CD14-positive monocyte (primary cell): ENCODE measurements at regions not wholly inside any gene's neighbourhood (a gene's known extent, or its start where the extent isn't known, plus 50 kb on each side); places are given as distances from the start of the nearest gene placed in this dataset.

Experiments used
- DNase-seq, 3 donors: peaks; one replicate each; pipeline ENCODE4 v3.0.0-alpha.2; 2011 to 2022
- H2AFZ ChIP-seq: 2 replicates; pipeline ENCODE4 v1.6.0; 2012; ENCODE audit warnings: mild to moderate bottlenecking, low read depth, low read length, inconsistent platforms; ENCODE audit not compliant: insufficient read depth, poor library complexity, severe bottlenecking
- H3K27ac ChIP-seq, 2 donors: 1 replicate in 1 of 2; 2 replicates in 1 of 2; pipeline ENCODE4 v1.5.1; 2012 to 2013; ENCODE audit warnings: low read length in 2 of 2, control low read depth in 1 of 2, inconsistent platforms in 1 of 2, low read depth in 1 of 2, mild to moderate bottlenecking in 1 of 2
- H3K27me3 ChIP-seq, 2 donors: one replicate each; pipeline versions ENCODE4 v1.6.0 to v1.6.1; 2011 to 2013; ENCODE audit warnings: low read length in 2 of 2; ENCODE audit not compliant: control insufficient read depth in 2 of 2, insufficient read depth in 2 of 2
- H3K36me3 ChIP-seq, 2 donors: replicated peaks in 1 of 2; 1 replicate in 1 of 2; 2 replicates in 1 of 2; pipeline versions ENCODE4 v1.5.1 to v1.6.1; 2012 to 2013; ENCODE audit warnings: low read length in 2 of 2, control low read depth in 1 of 2, inconsistent platforms in 1 of 2, mild to moderate bottlenecking in 1 of 2; ENCODE audit not compliant: insufficient read depth in 2 of 2, control insufficient read depth in 1 of 2
- H3K4me1 ChIP-seq, 2 donors: 1 replicate in 1 of 2; 2 replicates in 1 of 2; pipeline versions ENCODE4 v1.5.1 to v1.6.1; 2012 to 2013; ENCODE audit warnings: low read length in 2 of 2, control low read depth in 1 of 2, inconsistent platforms in 1 of 2, mild to moderate bottlenecking in 1 of 2, moderate library complexity in 1 of 2; ENCODE audit not compliant: insufficient read depth in 2 of 2, control insufficient read depth in 1 of 2
- H3K4me2 ChIP-seq: replicated peaks from 2 replicates; pipeline ENCODE3; 2012; ENCODE audit warnings: low read length, moderate library complexity, mild to moderate bottlenecking; ENCODE audit not compliant: poor library complexity, severe bottlenecking; ENCODE audit errors: extremely low read depth
- H3K4me3 ChIP-seq, 3 experiments: fragments of 200-600 bp in 1 of 3; sonication (generic) in 1 of 3; replicated peaks in 1 of 3; 1 replicate in 2 of 3; 2 replicates in 1 of 3; pipeline ENCODE4 v1.5.1; 2011 to 2013; ENCODE audit warnings: low read length in 3 of 3, mild to moderate bottlenecking in 3 of 3, control low read depth in 2 of 3, low read depth in 2 of 3, inconsistent platforms in 1 of 3, moderate library complexity in 1 of 3
- H3K79me2 ChIP-seq: 2 replicates; pipeline ENCODE4 v1.6.0; 2012; ENCODE audit warnings: mild to moderate bottlenecking, control low read depth, inconsistent platforms, low read length, moderate library complexity; ENCODE audit not compliant: insufficient read depth
- H3K9ac ChIP-seq: 2 replicates; pipeline ENCODE4 v1.6.0; 2017; ENCODE audit warnings: low read length, mild to moderate bottlenecking; ENCODE audit not compliant: insufficient read depth, poor library complexity, severe bottlenecking
- H3K9me3 ChIP-seq, 2 donors: replicated peaks in 1 of 2; 1 replicate in 1 of 2; 2 replicates in 1 of 2; pipeline versions ENCODE4 v1.5.1 to v1.6.1; 2012 to 2013; ENCODE audit warnings: low read length in 2 of 2, control low read depth in 1 of 2; ENCODE audit not compliant: control insufficient read depth in 1 of 2, insufficient read depth in 1 of 2
- H4K20me1 ChIP-seq: 2 replicates; pipeline ENCODE4 v1.6.0; 2012; ENCODE audit warnings: mild to moderate bottlenecking, low read length, control low read depth, moderate library complexity; ENCODE audit not compliant: insufficient read depth
- H3K27ac Mint-ChIP-seq, 7 donors: one replicate each; pipeline ENCODE4 v1.8.0; 2020; ENCODE audit warnings: mild to moderate bottlenecking in 7 of 7, mixed read lengths in 7 of 7, moderate library complexity in 6 of 7, inconsistent platforms in 2 of 7
- H3K27me3 Mint-ChIP-seq, 3 donors: one replicate each; pipeline ENCODE4 v1.8.0; 2021 to 2022; ENCODE audit warnings: low read depth in 3 of 3, mild to moderate bottlenecking in 3 of 3, mixed read lengths in 3 of 3, moderate library complexity in 3 of 3, inconsistent platforms in 1 of 3
- H3K36me3 Mint-ChIP-seq, 2 donors: one replicate each; pipeline ENCODE4 v1.8.0; 2020; ENCODE audit warnings: mixed read lengths in 2 of 2, inconsistent platforms in 1 of 2, mild to moderate bottlenecking in 1 of 2
- H3K4me1 Mint-ChIP-seq: one replicate; pipeline ENCODE4 v1.8.0; 2020; ENCODE audit warnings: mild to moderate bottlenecking, mixed read lengths
- H3K4me3 Mint-ChIP-seq, 2 donors: one replicate each; pipeline ENCODE4 v1.8.0; 2020; ENCODE audit warnings: mild to moderate bottlenecking in 2 of 2, mixed read lengths in 2 of 2, moderate library complexity in 1 of 2
- H3K9me3 Mint-ChIP-seq, 7 donors: one replicate each; pipeline ENCODE4 v1.8.0; 2020 to 2022; ENCODE audit warnings: mixed read lengths in 7 of 7, mild to moderate bottlenecking in 6 of 7, moderate library complexity in 6 of 7, inconsistent platforms in 2 of 7
- WGBS: methylation state at CpG from one replicate; pipeline ENCODE4 v1.1.5; 2013; ENCODE audit warnings: missing lambda C conversion rate; ENCODE audit not compliant: insufficient coverage; 5-methylcytosine and 5-hydroxymethylcytosine counted together
- intact Hi-C, 2 donors: fragments of 100-400 bp; cut with micrococcal nuclease; formaldehyde crosslinking; loops; one replicate each; pipeline versions ENCODE4 v1.15.0 to v1.15.1; 2023
- TF ChIP-seq, protein P1 (sequence below): fragments of 200-600 bp; IDR thresholded peaks from one replicate; pipeline ENCODE4 v1.8.0; 2022; ENCODE audit warnings: antibody characterized with exemption, mild to moderate bottlenecking

DNA sequence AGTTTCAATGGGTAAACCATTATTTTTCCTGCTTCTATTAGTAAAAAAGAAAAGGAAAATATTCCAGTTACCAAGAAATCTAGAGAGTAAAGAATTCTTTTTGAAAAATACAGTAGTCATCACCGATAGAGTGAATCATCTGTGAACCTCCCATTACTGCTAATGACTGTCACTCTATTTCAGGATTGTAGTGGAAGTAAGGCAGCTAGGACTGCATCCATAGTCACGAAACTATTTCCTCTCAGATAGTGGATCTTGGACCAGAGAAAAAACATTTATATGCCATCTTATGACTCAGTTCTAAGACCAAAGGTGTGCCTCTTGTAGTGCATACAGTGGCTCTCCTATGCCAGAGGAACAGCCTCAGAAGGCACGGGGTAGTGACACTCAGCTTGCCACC is 173.9 kb upstream of the PLEKHA5 start:
- TF ChIP-seq, protein P1, sequence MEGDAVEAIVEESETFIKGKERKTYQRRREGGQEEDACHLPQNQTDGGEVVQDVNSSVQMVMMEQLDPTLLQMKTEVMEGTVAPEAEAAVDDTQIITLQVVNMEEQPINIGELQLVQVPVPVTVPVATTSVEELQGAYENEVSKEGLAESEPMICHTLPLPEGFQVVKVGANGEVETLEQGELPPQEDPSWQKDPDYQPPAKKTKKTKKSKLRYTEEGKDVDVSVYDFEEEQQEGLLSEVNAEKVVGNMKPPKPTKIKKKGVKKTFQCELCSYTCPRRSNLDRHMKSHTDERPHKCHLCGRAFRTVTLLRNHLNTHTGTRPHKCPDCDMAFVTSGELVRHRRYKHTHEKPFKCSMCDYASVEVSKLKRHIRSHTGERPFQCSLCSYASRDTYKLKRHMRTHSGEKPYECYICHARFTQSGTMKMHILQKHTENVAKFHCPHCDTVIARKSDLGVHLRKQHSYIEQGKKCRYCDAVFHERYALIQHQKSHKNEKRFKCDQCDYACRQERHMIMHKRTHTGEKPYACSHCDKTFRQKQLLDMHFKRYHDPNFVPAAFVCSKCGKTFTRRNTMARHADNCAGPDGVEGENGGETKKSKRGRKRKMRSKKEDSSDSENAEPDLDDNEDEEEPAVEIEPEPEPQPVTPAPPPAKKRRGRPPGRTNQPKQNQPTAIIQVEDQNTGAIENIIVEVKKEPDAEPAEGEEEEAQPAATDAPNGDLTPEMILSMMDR, result no peak
- no peak overlapping the region for H3K4me3 Mint-ChIP-seq
- Histone ChIP-seq H3K27me3 (no peaks in the 10 kb centered on the region), H2AFZ (no peak overlapping the region), H3K4me1 (no peaks in the 10 kb centered on the region), H3K4me3 (no peak overlapping the region), H3K9ac (no peak overlapping the region), H3K9me3 (no peaks in the 10 kb centered on the region), H4K20me1 (no peaks in the 10 kb centered on the region), H3K27ac (no peak overlapping the region), H3K36me3 (no peaks in the 10 kb centered on the region), H3K79me2 (no peaks in the 10 kb centered on the region), H3K4me2 (no peak overlapping the region)
- intact Hi-C loops, result no loop called here
- peaks cover 0 to 1% (median 0%) of the 10 kb centered on the region in 3 donors for H3K27me3 Mint-ChIP-seq
- WGBS, result 78% methylated on average over 1 of the region's 3 CpGs
- no peak for DNase-seq
- no peak overlapping the region for H3K27ac Mint-ChIP-seq
- H3K4me1 Mint-ChIP-seq, result no peaks in the 10 kb centered on the region
- no peaks in the 10 kb centered on the region for H3K36me3 Mint-ChIP-seq
- H3K9me3 Mint-ChIP-seq, result peaks cover 0 to 3% (median 0%) of the 10 kb centered on the region in 7 donors

GRCh38 chr12:18965203-18965602 is 164.3 kb upstream of the PLEKHA5 start:
- H2AFZ ChIP-seq, result no peak overlapping the region
- H3K4me2 ChIP-seq, result no peak overlapping the region
- H3K27ac ChIP-seq, result no peak overlapping the region
- no peaks in the 10 kb centered on the region for H3K79me2 ChIP-seq
- no peaks in the 10 kb centered on the region for H3K36me3 ChIP-seq
- no peaks in the 10 kb centered on the region for H3K27me3 ChIP-seq
- no peak overlapping the region for H3K9ac ChIP-seq
- intact Hi-C loops, result no loop called here
- H3K4me1 ChIP-seq, result no peaks in the 10 kb centered on the region
- H4K20me1 ChIP-seq, result no peaks in the 10 kb centered on the region
- no peak overlapping the region for H3K4me3 Mint-ChIP-seq
- H3K27ac Mint-ChIP-seq, result peak overlapping the region in 1 of 7 donors; percentile 51
- TF ChIP-seq, protein P1, result no peak
- no peak overlapping the region for H3K4me3 ChIP-seq
- no peak for DNase-seq
- no peaks in the 10 kb centered on the region for H3K27me3 Mint-ChIP-seq
- no peaks in the 10 kb centered on the region for H3K4me1 Mint-ChIP-seq
- peaks cover 0 to 6% (median 2%) of the 10 kb centered on the region in 7 donors for H3K9me3 Mint-ChIP-seq
- H3K36me3 Mint-ChIP-seq, result no peaks in the 10 kb centered on the region
- WGBS, result 100% methylated on average over 1 of the region's 2 CpGs
- peaks cover 0 to 6% of the 10 kb centered on the region in 2 donors for H3K9me3 ChIP-seq
